ENCODE measurements at regions not wholly inside any gene's neighbourhood (a gene's known extent, or its start where the extent isn't known, plus 50 kb on each side); places are given as distances from the start of the nearest gene placed in this dataset.
"Not testable (repeated sequence)": the region's sequence is repeated elsewhere in the genome, so short reads cannot be mapped to it uniquely, and the experiment has no call there.

DNA sequence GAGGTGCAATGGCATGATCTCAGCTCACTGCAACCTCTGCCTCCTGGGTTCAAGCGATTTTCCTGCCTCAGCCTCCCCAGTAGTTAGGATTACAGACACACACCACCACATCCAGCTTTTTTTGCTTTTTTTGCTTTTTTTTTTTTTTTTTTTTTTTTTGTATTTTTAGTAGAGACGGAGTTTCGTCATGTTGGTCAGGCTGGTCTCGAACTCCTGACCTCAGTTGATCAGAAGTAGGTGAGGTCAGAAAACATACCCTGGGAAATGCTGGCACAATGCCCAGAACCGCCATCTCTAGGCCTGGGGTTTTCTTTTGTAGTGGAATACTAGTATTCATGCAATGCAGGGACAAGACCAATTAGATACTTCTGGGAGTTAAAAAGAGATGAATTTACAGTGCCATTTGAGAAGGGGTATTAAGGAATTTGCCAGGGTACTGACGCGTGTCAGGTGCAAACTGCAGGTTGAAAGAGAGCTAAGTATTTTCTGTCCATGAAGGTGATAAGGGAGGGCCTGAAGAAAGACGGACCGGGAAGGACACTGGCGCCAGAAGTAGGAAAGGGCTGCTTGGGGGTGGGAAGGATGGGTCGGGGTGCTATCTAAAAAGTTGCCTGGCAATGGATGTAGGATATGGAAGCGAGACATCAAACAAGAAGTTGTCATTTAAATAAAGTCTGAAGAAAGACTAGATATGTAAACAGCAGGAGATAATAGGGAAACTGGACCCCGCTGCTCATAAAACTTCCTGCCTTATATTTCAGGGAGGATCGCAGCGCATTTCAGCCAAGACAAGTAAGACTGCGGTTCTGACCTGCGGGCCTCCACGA lies 95.8 kb downstream of the PPIAL4G start:
- not testable (repeated sequence) for TF ChIP-seq CTCF (IDR thresholded peaks at IDR 0.05; ENCODE audit: poor library complexity); EZH2 (IDR thresholded peaks at IDR 0.05; ENCODE audit: borderline replicate concordance); EZH2phosphoT487 (IDR thresholded peaks at IDR 0.05; ENCODE audit: low read depth, severe bottlenecking, unreplicated experiment)
